ENCODE measurements at regions not wholly inside any gene's neighbourhood (a gene's known extent, or its start where the extent isn't known, plus 50 kb on each side); places are given as distances from the start of the nearest gene placed in this dataset.
"Not testable (repeated sequence)": the region's sequence is repeated elsewhere in the genome, so short reads cannot be mapped to it uniquely, and the experiment has no call there.

- DNase-seq (ENCODE audit: low read depth) = not testable (repeated sequence)
Observed at GRCh38 chr20:57971583-57971982, 256.9 kb downstream of the ANKRD60 start.

- no peak for DNase-seq (ENCODE audit: low read depth)
Observed at GRCh38 chr20:57970856-57971255, 257.6 kb downstream of the ANKRD60 start.

GRCh38 chr20:57970116-57970515 lies 258.3 kb downstream of the ANKRD60 start:
- DNase-seq (ENCODE audit: low read depth) = no peak

GRCh38 chr20:57968120-57968519 lies 258.3 kb upstream of the PMEPA1 start:
- no peak for DNase-seq (ENCODE audit: low read depth)

GRCh38 chr20:57967364-57967763 lies 257.5 kb upstream of the PMEPA1 start:
- no peak for DNase-seq (ENCODE audit: low read depth)

- DNase-seq (ENCODE audit: low read depth) = no peak
Observed at GRCh38 chr20:57966620-57967019, 256.8 kb upstream of the PMEPA1 start.

- DNase-seq (ENCODE audit: low read depth) = no peak
Observed at GRCh38 chr20:57965441-57965840, 255.6 kb upstream of the PMEPA1 start.

GRCh38 chr20:57964011-57964862 lies 254.4 kb upstream of the PMEPA1 start:
- no peak for DNase-seq (ENCODE audit: low read depth)

GRCh38 chr20:57960803-57961575 lies 251.2 kb upstream of the PMEPA1 start:
- no peak for DNase-seq (ENCODE audit: low read depth)

GRCh38 chr20:57959589-57959988 lies 249.8 kb upstream of the PMEPA1 start:
- DNase-seq (ENCODE audit: low read depth) = no peak

GRCh38 chr20:57959018-57959417 lies 249.2 kb upstream of the PMEPA1 start:
- DNase-seq (ENCODE audit: low read depth) = no peak

- no peak for DNase-seq (ENCODE audit: low read depth)
Observed at GRCh38 chr20:57958050-57958420, 248.2 kb upstream of the PMEPA1 start.

- DNase-seq (ENCODE audit: low read depth) = no peak
Observed at GRCh38 chr20:57957411-57958049, 247.7 kb upstream of the PMEPA1 start.

GRCh38 chr20:57953638-57954037 lies 243.8 kb upstream of the PMEPA1 start:
- DNase-seq (ENCODE audit: low read depth) = no peak

GRCh38 chr20:57952136-57952535 lies 242.3 kb upstream of the PMEPA1 start:
- DNase-seq (ENCODE audit: low read depth) = no peak

- DNase-seq (ENCODE audit: low read depth) = no peak
Observed at GRCh38 chr20:57951549-57951948, 241.7 kb upstream of the PMEPA1 start.

- no peak for DNase-seq (ENCODE audit: low read depth)
Observed at GRCh38 chr20:57950764-57951485, 241.1 kb upstream of the PMEPA1 start.

- no peak for DNase-seq (ENCODE audit: low read depth)
Observed at GRCh38 chr20:57948180-57948955, 238.6 kb upstream of the PMEPA1 start.

GRCh38 chr20:57947421-57948179 lies 237.8 kb upstream of the PMEPA1 start:
- DNase-seq (ENCODE audit: low read depth) = no peak

GRCh38 chr20:57946559-57947315 lies 236.9 kb upstream of the PMEPA1 start:
- no peak for DNase-seq (ENCODE audit: low read depth)

Data from stimulated activated CD8-positive, alpha-beta memory T cell treated with anti-CD3 and anti-CD28 coated beads, Interleukin-4, amount 100 ng/mL, for 24 hours (primary cell).